ENCODE measurements at regions not wholly inside any gene's neighbourhood (a gene's known extent, or its start where the extent isn't known, plus 50 kb on each side); places are given as distances from the start of the nearest gene placed in this dataset.

- TF ChIP-seq POLR2AphosphoS5 (IDR thresholded peaks at IDR 0.05; ENCODE audit: low read depth, low read length) (no peak), POLR2A (IDR thresholded peaks at IDR 0.05; ENCODE audit: low read depth, low read length) (no peak)
These were observed 219.4 kb upstream of the CELF2 start for GRCh38 chr10:10798102-10798863.
